ENCODE measurements at regions not wholly inside any gene's neighbourhood (a gene's known extent, or its start where the extent isn't known, plus 50 kb on each side); places are given as distances from the start of the nearest gene placed in this dataset.

DNA sequence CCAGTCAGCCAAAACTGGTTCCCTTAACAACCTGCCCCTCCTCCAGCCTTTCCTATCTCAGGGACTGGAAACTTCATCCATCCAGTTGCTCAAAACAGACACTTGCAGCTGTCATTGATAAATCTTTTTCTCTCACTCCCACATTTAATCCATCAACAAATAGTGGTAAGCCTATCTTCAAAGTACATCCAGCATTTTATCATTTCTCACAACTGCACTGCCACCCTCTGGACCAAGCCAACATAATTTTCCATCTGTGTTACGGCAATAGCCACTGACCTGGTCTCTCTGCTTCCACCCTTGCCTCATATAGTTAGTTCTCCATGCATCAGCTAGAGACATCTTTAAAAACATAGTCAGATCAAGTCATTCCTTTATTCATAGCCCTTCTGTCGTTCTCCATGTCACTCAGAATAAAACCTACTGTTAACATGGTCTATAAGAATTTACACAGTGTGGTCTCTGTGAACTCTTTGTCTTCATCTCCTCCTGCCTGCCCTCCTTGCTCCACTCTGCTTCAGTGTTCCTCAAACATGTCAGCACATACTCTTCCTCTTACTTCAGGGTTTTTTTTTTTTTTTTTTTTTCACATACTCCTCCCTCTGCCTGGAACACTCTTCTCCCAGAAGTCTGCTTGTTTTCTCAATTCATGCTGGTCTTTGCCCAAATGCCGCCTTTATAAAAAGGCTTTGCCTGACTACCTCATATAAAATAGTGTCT is 102.5 kb upstream of the COL6A5 start:
- TF ChIP-seq, protein P1, sequence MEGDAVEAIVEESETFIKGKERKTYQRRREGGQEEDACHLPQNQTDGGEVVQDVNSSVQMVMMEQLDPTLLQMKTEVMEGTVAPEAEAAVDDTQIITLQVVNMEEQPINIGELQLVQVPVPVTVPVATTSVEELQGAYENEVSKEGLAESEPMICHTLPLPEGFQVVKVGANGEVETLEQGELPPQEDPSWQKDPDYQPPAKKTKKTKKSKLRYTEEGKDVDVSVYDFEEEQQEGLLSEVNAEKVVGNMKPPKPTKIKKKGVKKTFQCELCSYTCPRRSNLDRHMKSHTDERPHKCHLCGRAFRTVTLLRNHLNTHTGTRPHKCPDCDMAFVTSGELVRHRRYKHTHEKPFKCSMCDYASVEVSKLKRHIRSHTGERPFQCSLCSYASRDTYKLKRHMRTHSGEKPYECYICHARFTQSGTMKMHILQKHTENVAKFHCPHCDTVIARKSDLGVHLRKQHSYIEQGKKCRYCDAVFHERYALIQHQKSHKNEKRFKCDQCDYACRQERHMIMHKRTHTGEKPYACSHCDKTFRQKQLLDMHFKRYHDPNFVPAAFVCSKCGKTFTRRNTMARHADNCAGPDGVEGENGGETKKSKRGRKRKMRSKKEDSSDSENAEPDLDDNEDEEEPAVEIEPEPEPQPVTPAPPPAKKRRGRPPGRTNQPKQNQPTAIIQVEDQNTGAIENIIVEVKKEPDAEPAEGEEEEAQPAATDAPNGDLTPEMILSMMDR (IDR thresholded peaks at IDR 0.05), result peak in 1 of 6 experiments; percentile 19
- no peak for TF ChIP-seq POLR2A (IDR thresholded peaks at IDR 0.05)
